ENCODE measurements at regions not wholly inside any gene's neighbourhood (a gene's known extent, or its start where the extent isn't known, plus 50 kb on each side); places are given as distances from the start of the nearest gene placed in this dataset.

- TF ChIP-seq CTCF (conservative IDR thresholded peaks at IDR 0.05 in 1 of 2, IDR thresholded peaks at IDR 0.05 in 1 of 2; ENCODE audit: low read depth in 1 of 2, low read length in 2 of 2) (no peak), EZH2 (IDR thresholded peaks at IDR 0.05; ENCODE audit: low read length, missing control alignments) (no peak)
Measured at GRCh38 chr11:23729088-23729487, 767.8 kb upstream of the LUZP2 start.
